Neuronal stem cell (in vitro differentiated cells): ENCODE measurements at regions not wholly inside any gene's neighbourhood (a gene's known extent, or its start where the extent isn't known, plus 50 kb on each side); places are given as distances from the start of the nearest gene placed in this dataset.

Experiments used
- DNase-seq: peaks from one replicate; pipeline ENCODE4 v3.0.0-alpha.2; 2013; ENCODE audit warnings: low spot score
- H2AFZ ChIP-seq: one replicate; pipeline ENCODE4 v1.6.1; 2013; ENCODE audit warnings: mild to moderate bottlenecking, low read length, inconsistent platforms
- H2AK5ac ChIP-seq: 2 replicates; pipeline ENCODE4 v1.6.1; 2013; ENCODE audit warnings: low read depth, mild to moderate bottlenecking, inconsistent platforms, low read length, moderate library complexity, mixed read lengths
- H2BK120ac ChIP-seq: 2 replicates; pipeline ENCODE4 v1.6.1; 2013; ENCODE audit warnings: low read depth, mild to moderate bottlenecking, inconsistent platforms, low read length, moderate library complexity, mixed read lengths
- H2BK12ac ChIP-seq: one replicate; pipeline ENCODE4 v1.6.1; 2013; ENCODE audit warnings: low read length, inconsistent platforms
- H2BK15ac ChIP-seq: 2 replicates; pipeline ENCODE4 v1.6.1; 2013; ENCODE audit warnings: mild to moderate bottlenecking, low read length, inconsistent platforms, mixed read lengths
- H2BK5ac ChIP-seq: one replicate; pipeline ENCODE4 v1.6.1; 2013; ENCODE audit warnings: inconsistent platforms, mild to moderate bottlenecking, low read length, moderate library complexity
- H3K14ac ChIP-seq: one replicate; pipeline ENCODE4 v1.6.1; 2013; ENCODE audit warnings: low read length, inconsistent platforms
- H3K18ac ChIP-seq: 2 replicates; pipeline ENCODE4 v1.6.1; 2013; ENCODE audit warnings: low read length, inconsistent platforms
- H3K23ac ChIP-seq: 2 replicates; pipeline ENCODE4 v1.6.1; 2013; ENCODE audit warnings: low read depth, mild to moderate bottlenecking, mixed read lengths, low read length, inconsistent platforms; ENCODE audit not compliant: poor library complexity
- H3K27ac ChIP-seq: replicated peaks from 3 replicates; pipeline ENCODE4 v1.5.1; 2013; ENCODE audit warnings: low read length, inconsistent platforms
- H3K27me3 ChIP-seq, 3 experiments: 2 replicates each; pipeline ENCODE4 v1.6.1; 2013; ENCODE audit warnings: low read length in 3 of 3, mild to moderate bottlenecking in 2 of 3, inconsistent platforms in 1 of 3, low read depth in 1 of 3, mixed read lengths in 1 of 3, moderate library complexity in 1 of 3; ENCODE audit not compliant: control insufficient read depth in 3 of 3, insufficient read depth in 3 of 3
- H3K36me3 ChIP-seq, 2 donors: replicated peaks in 1 of 2; 2 replicates each; pipeline ENCODE4 v1.6.1; 2013; ENCODE audit warnings: low read length in 2 of 2; ENCODE audit not compliant: control insufficient read depth in 2 of 2, insufficient read depth in 2 of 2
- H3K4ac ChIP-seq: 2 replicates; pipeline ENCODE4 v1.6.1; 2013; ENCODE audit warnings: inconsistent platforms, mild to moderate bottlenecking, low read length, moderate library complexity
- H3K4me1 ChIP-seq, 2 donors: 1 replicate in 1 of 2; 2 replicates in 1 of 2; pipeline ENCODE4 v1.6.1; 2013; ENCODE audit warnings: low read length in 2 of 2, low read depth in 1 of 2; ENCODE audit not compliant: control insufficient read depth in 2 of 2, insufficient read depth in 1 of 2
- H3K4me2 ChIP-seq: one replicate; pipeline ENCODE4 v1.6.1; 2013; ENCODE audit warnings: mild to moderate bottlenecking, low read length, inconsistent platforms; ENCODE audit not compliant: insufficient read depth, poor library complexity, severe bottlenecking
- H3K4me3 ChIP-seq, 2 donors: 2 replicates each; pipeline ENCODE4 v1.5.1; 2013; ENCODE audit warnings: low read length in 2 of 2, mild to moderate bottlenecking in 2 of 2, inconsistent platforms in 1 of 2, moderate library complexity in 1 of 2
- H3K79me1 ChIP-seq: one replicate; pipeline ENCODE4 v1.6.1; 2013; ENCODE audit warnings: low read depth, mild to moderate bottlenecking, inconsistent platforms, low read length, moderate library complexity
- H3K9ac ChIP-seq: one replicate; pipeline ENCODE4 v1.6.1; 2013; ENCODE audit warnings: mild to moderate bottlenecking, low read depth, low read length, inconsistent platforms; ENCODE audit not compliant: poor library complexity
- H3K9me3 ChIP-seq, 2 donors: replicated peaks in 1 of 2; 2 replicates each; pipeline versions ENCODE3 to v1.6.1; 2013; ENCODE audit warnings: low read length in 2 of 2, mild to moderate bottlenecking in 2 of 2, inconsistent platforms in 1 of 2, low read depth in 1 of 2, mixed read lengths in 1 of 2, moderate library complexity in 1 of 2; ENCODE audit not compliant: control insufficient read depth in 2 of 2, insufficient read depth in 1 of 2
- H4K8ac ChIP-seq: one replicate; pipeline ENCODE4 v1.6.1; 2013; ENCODE audit warnings: low read depth, mild to moderate bottlenecking, inconsistent platforms, low read length, moderate library complexity
- H4K91ac ChIP-seq: one replicate; pipeline ENCODE4 v1.6.1; 2013; ENCODE audit warnings: low read length, low read depth, mild to moderate bottlenecking, inconsistent platforms; ENCODE audit not compliant: poor library complexity
- WGBS, 2 donors: extraction: QIAGEN DNeasy Blood & Tissue Kit; methylation state at CpG; one replicate each; pipeline ENCODE4 v1.1.7; 2013; ENCODE audit warnings: missing lambda C conversion rate in 2 of 2, mixed read lengths in 1 of 2; ENCODE audit not compliant: insufficient read length in 2 of 2, insufficient replicate concordance in 1 of 2; ENCODE audit errors: extremely low coverage in 2 of 2; 5-methylcytosine and 5-hydroxymethylcytosine counted together

GRCh38 chr5:164392531-164392930, 887.1 kb downstream of the MAT2B start:
- Histone ChIP-seq H2AFZ (no peak overlapping the region), H3K4me2 (no peak overlapping the region)

GRCh38 chr5:164394686-164395194, 889.3 kb downstream of the MAT2B start:
- Histone ChIP-seq H3K4ac (no peak overlapping the region), H2AK5ac (no peak overlapping the region), H2BK12ac (no peak overlapping the region), H3K27ac (no peak overlapping the region), H3K9ac (no peak overlapping the region), H3K9me3 (peaks cover 0 to 3% of the 10 kb centered on the region in 2 donors), H2AFZ (no peak overlapping the region), H3K4me1 (no peaks in the 10 kb centered on the region), H3K79me1 (no peaks in the 10 kb centered on the region), H3K27me3 (no peaks in the 10 kb centered on the region), H3K4me3 (no peak overlapping the region), H3K23ac (no peak overlapping the region), H3K18ac (no peak overlapping the region), H2BK5ac (no peak overlapping the region), H3K4me2 (no peak overlapping the region), H3K36me3 (no peaks in the 10 kb centered on the region), H2BK120ac (no peak overlapping the region), H3K14ac (no peak overlapping the region), H2BK15ac (no peak overlapping the region), H4K8ac (no peak overlapping the region), H4K91ac (no peak overlapping the region)
- DNase-seq = no peak
- WGBS, 2 donors = no CpG with 5 or more reads among the region's 5 CpGs

More at GRCh38 chr5:164392531-164392930, 887.1 kb downstream of the MAT2B start:
- H2AK5ac ChIP-seq = no peak overlapping the region
- no peak overlapping the region for H3K18ac ChIP-seq
- H2BK5ac ChIP-seq = no peak overlapping the region
- no peak overlapping the region for H2BK15ac ChIP-seq
- no peak overlapping the region for H3K23ac ChIP-seq
- H3K27me3 ChIP-seq = no peaks in the 10 kb centered on the region
- H3K14ac ChIP-seq = no peak overlapping the region
- H4K91ac ChIP-seq = no peak overlapping the region
- DNase-seq = no peak
- no peaks in the 10 kb centered on the region for H3K79me1 ChIP-seq
- H3K9me3 ChIP-seq = no peaks in the 10 kb centered on the region
- no peaks in the 10 kb centered on the region for H3K4me1 ChIP-seq
- no peaks in the 10 kb centered on the region for H3K36me3 ChIP-seq
- H2BK120ac ChIP-seq = no peak overlapping the region
- H4K8ac ChIP-seq = no peak overlapping the region
- no peak overlapping the region for H3K4ac ChIP-seq
- H3K9ac ChIP-seq = no peak overlapping the region
- H3K4me3 ChIP-seq = no peak overlapping the region
- no peak overlapping the region for H3K27ac ChIP-seq
- H2BK12ac ChIP-seq = no peak overlapping the region

- Histone ChIP-seq H2BK5ac (no peak overlapping the region), H3K36me3 (no peaks in the 10 kb centered on the region), H2BK15ac (no peak overlapping the region), H2BK120ac (no peak overlapping the region), H3K9ac (no peak overlapping the region), H3K79me1 (no peaks in the 10 kb centered on the region), H3K18ac (no peak overlapping the region), H3K4me3 (no peak overlapping the region), H3K27me3 (no peaks in the 10 kb centered on the region), H2AFZ (no peak overlapping the region), H3K4ac (no peak overlapping the region), H3K4me1 (no peaks in the 10 kb centered on the region), H4K91ac (no peak overlapping the region), H3K4me2 (no peak overlapping the region), H2AK5ac (no peak overlapping the region), H2BK12ac (no peak overlapping the region), H4K8ac (no peak overlapping the region), H3K23ac (no peak overlapping the region), H3K14ac (no peak overlapping the region), H3K27ac (no peak overlapping the region), H3K9me3 (peaks cover 0 to 3% of the 10 kb centered on the region in 2 donors)
- WGBS, 2 donors = no CpG with 5 or more reads among the region's 1 CpG
- DNase-seq = no peak
Observed at GRCh38 chr5:164412531-164412930, 907.1 kb downstream of the MAT2B start.

GRCh38 chr5:164420161-164420560, 914.7 kb downstream of the MAT2B start:
- H3K14ac ChIP-seq = no peak overlapping the region
- no peak overlapping the region for H3K18ac ChIP-seq
- H2AFZ ChIP-seq = no peak overlapping the region
- H2BK12ac ChIP-seq = no peak overlapping the region
- no peak overlapping the region for H2BK15ac ChIP-seq
- no peak overlapping the region for H4K8ac ChIP-seq
- H2AK5ac ChIP-seq = no peak overlapping the region
- H3K23ac ChIP-seq = no peak overlapping the region
- no peak overlapping the region for H3K4me2 ChIP-seq
- H3K9ac ChIP-seq = no peak overlapping the region
- peaks cover 0 to 18% of the 10 kb centered on the region in 2 donors for H3K9me3 ChIP-seq
- no peak for DNase-seq
- H3K4me1 ChIP-seq = no peaks in the 10 kb centered on the region
- no peaks in the 10 kb centered on the region for H3K27me3 ChIP-seq
- H3K4ac ChIP-seq = no peak overlapping the region
- no peak overlapping the region for H2BK5ac ChIP-seq
- H3K4me3 ChIP-seq = no peak overlapping the region
- no peak overlapping the region for H3K27ac ChIP-seq
- H3K36me3 ChIP-seq = no peaks in the 10 kb centered on the region
- no CpG with 5 or more reads among the region's 2 CpGs for WGBS, 2 donors
- H3K79me1 ChIP-seq = no peaks in the 10 kb centered on the region
- no peak overlapping the region for H4K91ac ChIP-seq
- H2BK120ac ChIP-seq = no peak overlapping the region
